Gastroesophageal sphincter (tissue), 3 donors: ENCODE measurements at regions not wholly inside any gene's neighbourhood (a gene's known extent, or its start where the extent isn't known, plus 50 kb on each side); places are given as distances from the start of the nearest gene placed in this dataset.

ENCODE experiments used
- CTCF ChIP-seq, 4 experiments: fragments of 200-600 bp in 2 of 4; fragments of 450-650 bp in 2 of 4; sonication (generic) in 1 of 4; IDR thresholded peaks; one replicate each; pipeline ENCODE4 v1.5.1; 2017 to 2019; ENCODE audit warnings: antibody characterized with exemption in 4 of 4, mild to moderate bottlenecking in 2 of 4, moderate library complexity in 2 of 4
- POLR2AphosphoS5 ChIP-seq: sonication (generic); formaldehyde crosslinking; IDR thresholded peaks from one replicate; pipeline ENCODE4 v1.6.1; 2017; ENCODE audit warnings: antibody characterized with exemption

GRCh38 chr2:120921457-120921856 is 185.8 kb downstream of the GLI2 start:
- TF ChIP-seq CTCF (IDR thresholded peaks at IDR 0.05) (no peak), POLR2AphosphoS5 (no peak)
